HG03521 (cell line): ENCODE measurements at regions not wholly inside any gene's neighbourhood (a gene's known extent, or its start where the extent isn't known, plus 50 kb on each side); places are given as distances from the start of the nearest gene placed in this dataset.
A peak's percentile ranks its signal among the peaks of the same experiment; 100 is the strongest.
"Not testable (repeated sequence)": the region's sequence is repeated elsewhere in the genome, so short reads cannot be mapped to it uniquely, and the experiment has no call there.

Experiments
- ATAC-seq: cut with Tn5 transposase; IDR thresholded peaks from one replicate; pipeline ENCODE4 v1.9.1; 2021; ENCODE audit warnings: mild to moderate bottlenecking, moderate library complexity; ENCODE audit not compliant: unreplicated experiment

- ATAC-seq, result no peak
Measured at GRCh38 chr4:77220828-77221613, 64.0 kb downstream of the CCNG2 start.

GRCh38 chr4:77225022-77225421 lies 68.0 kb downstream of the CCNG2 start:
- ATAC-seq, result no peak

- no peak for ATAC-seq
Measured at GRCh38 chr4:77226939-77227705, 70.1 kb downstream of the CCNG2 start.

GRCh38 chr4:77229433-77229832 lies 72.4 kb downstream of the CCNG2 start:
- ATAC-seq, result no peak

GRCh38 chr4:77232653-77233052 lies 75.6 kb downstream of the CCNG2 start:
- no peak for ATAC-seq

GRCh38 chr4:77235289-77235854 lies 78.4 kb downstream of the CCNG2 start:
- peak; percentile 50 for ATAC-seq

GRCh38 chr4:77236806-77237205 lies 79.8 kb downstream of the CCNG2 start:
- no peak for ATAC-seq

- ATAC-seq, result peak; percentile 90
Measured at GRCh38 chr4:77240469-77241066, 83.6 kb downstream of the CCNG2 start.

- ATAC-seq, result no peak
Measured at GRCh38 chr4:77248805-77249204, 91.8 kb downstream of the CCNG2 start.

GRCh38 chr4:77251751-77252150 lies 94.7 kb downstream of the CCNG2 start:
- no peak for ATAC-seq

GRCh38 chr4:77263247-77263646 lies 106.2 kb downstream of the CCNG2 start:
- no peak for ATAC-seq

GRCh38 chr4:77263976-77264375 lies 107.0 kb downstream of the CCNG2 start:
- not testable (repeated sequence) for ATAC-seq

GRCh38 chr4:77264826-77265225 lies 107.8 kb downstream of the CCNG2 start:
- no peak for ATAC-seq

GRCh38 chr4:77268108-77268507 lies 111.1 kb downstream of the CCNG2 start:
- ATAC-seq, result no peak

- no peak for ATAC-seq
Measured at GRCh38 chr4:77269505-77269904, 112.5 kb downstream of the CCNG2 start.

GRCh38 chr4:77273412-77273811 lies 116.4 kb downstream of the CCNG2 start:
- ATAC-seq, result no peak

GRCh38 chr4:77279114-77279513 lies 122.1 kb downstream of the CCNG2 start:
- ATAC-seq, result not testable (repeated sequence)

GRCh38 chr4:77282305-77282704 lies 125.3 kb downstream of the CCNG2 start:
- ATAC-seq, result no peak

- ATAC-seq, result no peak
Measured at GRCh38 chr4:77284036-77284435, 127.0 kb downstream of the CCNG2 start.

GRCh38 chr4:77286906-77287305 lies 129.9 kb downstream of the CCNG2 start:
- ATAC-seq, result no peak

GRCh38 chr4:77293426-77293825 lies 136.4 kb downstream of the CCNG2 start:
- no peak for ATAC-seq
